ENCODE measurements at regions not wholly inside any gene's neighbourhood (a gene's known extent, or its start where the extent isn't known, plus 50 kb on each side); places are given as distances from the start of the nearest gene placed in this dataset.

GRCh38 chr1:93774707-93775106, 93.1 kb upstream of the BCAR3 start:
- no peak for TF ChIP-seq CTCF (IDR thresholded peaks at IDR 0.05; ENCODE audit: control insufficient read depth, extremely low read depth, insufficient read depth)
- DNase-seq (ENCODE audit: low read depth), result no peak
- no peak overlapping the region for H3K4me3 ChIP-seq (ENCODE audit: low read depth, low read length)

GRCh38 chr1:93773049-93773838, 91.6 kb upstream of the BCAR3 start:
- no peak for TF ChIP-seq CTCF (IDR thresholded peaks at IDR 0.05; ENCODE audit: control insufficient read depth, extremely low read depth, insufficient read depth)
- no peak for DNase-seq (ENCODE audit: low read depth)
- no peak overlapping the region for H3K4me3 ChIP-seq (ENCODE audit: low read depth, low read length)

GRCh38 chr1:93771843-93772242, 90.2 kb upstream of the BCAR3 start:
- DNase-seq (ENCODE audit: low read depth), result no peak
- no peak overlapping the region for H3K4me3 ChIP-seq (ENCODE audit: low read depth, low read length)
- no peak for TF ChIP-seq CTCF (IDR thresholded peaks at IDR 0.05; ENCODE audit: control insufficient read depth, extremely low read depth, insufficient read depth)

- H3K4me3 ChIP-seq (ENCODE audit: low read depth, low read length), result no peak overlapping the region
- DNase-seq (ENCODE audit: low read depth), result no peak
- no peak for TF ChIP-seq CTCF (IDR thresholded peaks at IDR 0.05; ENCODE audit: control insufficient read depth, extremely low read depth, insufficient read depth)
Observed at GRCh38 chr1:93770640-93771039, 89.0 kb upstream of the BCAR3 start.

- DNase-seq (ENCODE audit: low read depth), result no peak
- TF ChIP-seq CTCF (IDR thresholded peaks at IDR 0.05; ENCODE audit: control insufficient read depth, extremely low read depth, insufficient read depth), result no peak
- no peak overlapping the region for H3K4me3 ChIP-seq (ENCODE audit: low read depth, low read length)
Observed at GRCh38 chr1:93769777-93770176, 88.1 kb upstream of the BCAR3 start.

- TF ChIP-seq CTCF (IDR thresholded peaks at IDR 0.05; ENCODE audit: control insufficient read depth, extremely low read depth, insufficient read depth), result no peak
- DNase-seq (ENCODE audit: low read depth), result no peak
- no peak overlapping the region for H3K4me3 ChIP-seq (ENCODE audit: low read depth, low read length)
Observed at GRCh38 chr1:93768380-93768863, 86.8 kb upstream of the BCAR3 start.

- TF ChIP-seq CTCF (IDR thresholded peaks at IDR 0.05; ENCODE audit: control insufficient read depth, extremely low read depth, insufficient read depth), result no peak
- H3K4me3 ChIP-seq (ENCODE audit: low read depth, low read length), result no peak overlapping the region
- DNase-seq (ENCODE audit: low read depth), result no peak
Observed at GRCh38 chr1:93766451-93766850, 84.8 kb upstream of the BCAR3 start.

Measured in LNCaP clone FGC (cell line).